Right kidney (tissue), 1 donor: ENCODE measurements at regions not wholly inside any gene's neighbourhood (a gene's known extent, or its start where the extent isn't known, plus 50 kb on each side); places are given as distances from the start of the nearest gene placed in this dataset.
"Not testable (repeated sequence)": the region's sequence is repeated elsewhere in the genome, so short reads cannot be mapped to it uniquely, and the experiment has no call there.

Experiments used
- DNase-seq: peaks from one replicate; pipeline ENCODE4 v3.0.0-alpha.2; 2016

DNA sequence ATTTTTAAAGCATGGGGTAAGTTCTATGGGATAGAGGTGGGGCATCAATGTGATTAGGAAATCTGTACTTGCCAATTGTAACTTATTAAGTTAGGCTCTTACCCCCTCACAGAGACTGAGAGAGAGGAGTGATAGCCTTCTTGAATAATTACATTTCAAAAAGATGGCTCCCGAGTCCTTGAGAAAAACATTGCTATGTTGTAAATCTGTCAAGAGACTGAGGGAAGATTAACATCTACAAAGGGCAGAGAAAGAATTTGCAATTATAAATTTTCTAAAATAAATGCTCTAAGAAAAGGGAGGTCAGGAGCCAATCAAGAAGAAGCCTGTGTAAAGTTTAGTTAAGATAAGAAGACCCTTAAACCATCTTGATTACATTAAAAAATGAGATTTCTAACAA, 1570.8 kb downstream of the OLFM4 start:
- no peak for DNase-seq

DNA sequence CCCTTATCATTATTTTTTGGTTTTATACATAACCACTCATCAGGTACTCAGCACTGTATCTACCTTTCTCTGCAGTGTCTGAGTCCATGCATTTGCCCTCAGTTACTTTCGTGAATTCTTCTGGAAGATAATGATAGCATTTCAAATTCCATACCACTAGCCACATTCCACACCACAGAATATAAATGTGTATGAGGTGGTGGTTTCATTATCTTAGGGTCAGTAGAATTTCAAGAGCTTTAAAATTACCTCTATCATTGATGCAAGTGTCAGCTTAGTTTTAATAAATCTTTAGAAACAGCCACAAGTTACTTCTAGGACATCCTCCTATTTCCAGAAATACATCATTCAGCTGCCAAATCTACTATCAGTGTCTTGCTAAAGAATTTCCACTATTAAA, 1578.3 kb downstream of the OLFM4 start:
- DNase-seq: no peak

DNA sequence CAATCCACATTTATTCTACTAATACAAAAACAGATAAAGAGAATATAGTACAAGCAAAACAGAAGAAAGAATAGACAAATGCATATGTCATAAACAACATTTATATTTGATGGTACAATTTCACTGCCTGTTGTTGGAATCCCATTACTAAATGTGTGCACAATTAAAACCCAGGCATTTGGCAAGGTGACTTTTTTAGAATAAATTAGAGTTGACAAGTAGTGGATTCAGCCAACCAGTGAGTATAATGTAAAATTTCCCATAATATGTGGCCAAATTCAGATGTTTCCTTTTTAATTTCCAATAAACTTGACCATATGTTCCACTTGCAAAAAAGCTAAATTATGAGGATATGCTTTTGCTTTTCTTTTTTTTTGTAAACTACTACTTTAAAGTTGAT, 1578.8 kb downstream of the OLFM4 start:
- no peak for DNase-seq

DNA sequence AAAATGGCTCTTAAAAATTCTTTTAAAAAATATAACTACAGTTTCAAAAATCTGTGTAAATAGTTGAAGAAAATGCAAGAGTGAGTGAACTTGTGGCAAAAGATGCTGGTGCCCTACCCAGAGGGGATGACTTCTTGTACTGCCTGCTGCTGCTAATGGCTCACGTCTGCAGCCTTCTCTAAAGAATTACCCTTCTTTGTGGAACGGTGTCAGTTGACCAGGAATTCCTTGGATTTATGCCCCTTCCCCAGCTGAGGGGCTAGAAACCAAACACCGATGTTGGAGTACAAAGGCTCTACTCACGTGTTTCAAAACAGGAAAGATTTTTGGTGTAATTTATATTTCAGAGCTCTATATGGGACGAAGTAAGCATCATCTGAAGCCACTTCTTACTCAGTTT, 1582.8 kb downstream of the OLFM4 start:
- DNase-seq: no peak

DNA sequence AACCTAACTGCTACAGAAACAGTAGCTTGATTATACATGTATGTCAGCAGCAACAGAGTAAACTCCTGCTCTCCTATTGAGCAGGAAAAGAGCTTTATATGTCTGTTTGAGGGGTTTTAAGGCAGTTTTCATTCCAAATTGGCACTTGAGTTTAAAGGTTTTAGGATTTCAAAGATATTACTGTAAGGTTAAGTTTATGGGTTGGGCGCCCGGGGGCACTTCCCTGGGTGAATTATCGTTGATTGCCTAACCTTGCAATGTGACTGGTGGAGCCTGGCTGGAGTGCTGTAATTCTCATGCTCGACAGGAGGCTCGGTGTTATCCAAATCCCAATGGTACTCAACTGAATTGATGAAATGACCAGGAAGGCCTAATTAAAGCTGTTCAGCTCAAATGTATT, 1586.1 kb downstream of the OLFM4 start:
- DNase-seq: no peak

DNA sequence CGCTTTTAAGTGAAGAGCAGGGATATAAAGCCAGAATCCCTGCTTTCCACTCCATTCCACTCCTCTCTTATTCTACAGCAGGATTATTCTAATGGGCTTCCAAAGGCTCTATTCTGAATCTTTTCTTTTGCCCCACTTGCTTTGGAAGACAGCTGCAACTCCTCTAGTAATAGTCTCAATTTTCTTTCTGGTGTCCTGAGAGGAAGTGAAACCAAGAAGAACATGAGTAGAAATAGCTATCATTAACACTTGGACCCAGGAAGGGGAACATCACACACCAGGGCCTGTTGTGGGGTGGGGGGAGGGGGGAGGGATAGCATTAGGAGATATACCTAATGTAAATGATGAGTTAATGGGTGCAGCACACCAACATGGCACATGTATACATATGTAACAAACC, 1597.9 kb downstream of the OLFM4 start:
- not testable (repeated sequence) for DNase-seq

DNA sequence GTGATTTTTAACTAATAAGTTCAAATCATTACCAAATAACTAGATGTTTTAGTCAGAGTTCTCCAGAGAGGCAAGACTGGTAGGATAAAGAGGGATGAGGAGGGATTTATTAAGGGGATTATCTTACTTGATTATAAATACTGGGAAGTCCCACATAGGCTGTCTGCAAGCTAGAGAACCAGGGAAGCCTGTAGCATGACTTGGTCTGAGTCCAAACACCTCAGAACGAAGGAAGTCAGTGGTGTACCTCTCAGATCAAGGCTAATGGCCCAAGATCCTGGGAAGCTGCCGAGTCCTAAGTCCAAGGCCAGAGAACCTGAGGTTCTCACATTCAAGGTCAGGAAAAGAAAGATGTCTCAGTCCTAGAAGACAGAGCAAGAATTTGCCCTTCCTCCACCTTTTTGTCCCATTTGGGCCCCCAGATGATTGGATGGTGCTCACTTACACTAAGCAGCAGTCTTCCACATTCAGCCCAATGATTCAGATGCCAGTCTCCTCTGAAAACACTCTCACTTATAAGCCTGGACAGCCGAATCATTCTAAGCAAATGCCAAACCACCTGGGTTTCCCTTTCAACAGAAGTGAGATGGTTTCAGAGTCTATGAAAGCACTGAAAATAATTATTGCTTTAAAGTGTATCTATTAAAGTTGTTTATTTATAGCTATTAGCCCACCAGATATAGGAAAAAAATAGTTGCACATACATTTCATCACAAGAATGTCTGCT, 1599.2 kb downstream of the OLFM4 start:
- DNase-seq: no peak

DNA sequence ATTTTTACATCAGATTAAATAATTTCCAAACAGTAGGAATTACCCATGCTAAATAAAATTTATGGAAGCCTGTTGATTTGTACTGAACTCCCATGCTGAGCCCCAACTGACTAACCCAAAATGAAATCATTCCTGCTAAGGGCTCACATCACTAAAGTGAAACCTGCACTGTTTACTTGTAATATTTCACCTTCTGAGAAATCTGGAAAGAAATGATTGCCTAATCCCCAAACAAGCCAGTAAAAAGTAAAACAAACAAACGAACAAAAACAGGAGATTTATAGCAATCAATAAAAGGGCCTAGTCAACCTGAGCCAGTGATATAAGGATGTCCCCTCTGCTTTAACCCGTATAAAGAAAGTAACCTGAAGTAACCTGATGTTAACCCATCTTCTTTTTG, 1599.8 kb downstream of the OLFM4 start:
- DNase-seq: no peak

DNA sequence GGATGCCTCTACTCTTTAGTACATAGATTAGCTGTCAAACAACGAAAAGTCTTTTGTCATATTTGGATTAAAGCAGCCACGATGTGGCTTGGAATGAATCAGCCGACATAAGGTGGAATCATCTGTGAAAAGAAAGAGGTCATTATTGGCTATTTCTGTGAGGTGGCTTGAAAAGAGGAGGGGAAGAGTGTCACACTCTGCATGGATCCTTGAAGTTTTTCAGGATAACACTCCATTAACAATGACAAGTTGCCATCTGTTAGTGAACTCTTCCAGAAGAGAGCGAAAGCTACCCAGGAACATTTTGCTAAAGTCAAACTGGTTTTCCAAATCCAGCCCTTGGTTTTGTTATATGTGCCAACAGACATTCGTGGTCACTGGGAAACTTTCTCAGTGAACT, 1604.8 kb downstream of the OLFM4 start:
- no peak for DNase-seq

DNA sequence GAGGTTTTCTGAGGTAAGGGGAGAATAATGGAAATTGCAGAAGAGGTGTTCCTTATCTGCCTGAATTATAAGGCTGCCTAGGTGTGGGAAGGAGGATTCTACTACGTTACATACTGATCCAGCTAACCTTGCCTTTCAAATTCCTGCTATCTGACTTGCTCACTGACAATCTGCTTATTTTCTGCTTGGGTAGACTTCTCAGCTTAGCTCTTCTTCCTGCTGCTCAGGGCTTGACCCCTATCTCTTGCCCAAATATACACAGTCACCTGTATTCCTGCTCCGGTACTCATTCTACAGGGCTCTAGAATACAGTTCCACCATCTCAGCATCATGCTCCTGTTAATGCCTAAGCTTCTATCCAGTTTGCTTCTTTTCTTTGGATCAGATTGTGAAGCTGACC, 1607.6 kb downstream of the OLFM4 start:
- no peak for DNase-seq

DNA sequence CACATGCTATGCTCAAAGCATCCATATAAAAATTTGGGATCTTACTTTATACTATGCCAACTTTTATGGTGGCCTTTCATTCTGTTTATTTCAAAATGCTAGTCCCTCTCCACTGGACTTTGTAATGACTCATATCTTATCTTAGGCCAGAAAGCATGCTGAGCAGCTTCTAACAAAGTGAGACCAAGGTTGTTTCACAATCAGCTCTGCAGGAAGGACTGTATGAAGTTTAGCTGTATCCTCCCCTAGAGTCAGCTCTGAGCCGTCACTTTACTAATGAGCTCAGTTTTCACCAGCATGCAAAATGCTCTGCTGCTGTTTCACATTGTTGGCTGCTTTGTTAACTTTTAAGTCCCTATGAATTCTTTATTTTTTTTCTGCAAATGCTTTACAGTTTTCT, 1608.8 kb downstream of the OLFM4 start:
- DNase-seq: no peak

DNA sequence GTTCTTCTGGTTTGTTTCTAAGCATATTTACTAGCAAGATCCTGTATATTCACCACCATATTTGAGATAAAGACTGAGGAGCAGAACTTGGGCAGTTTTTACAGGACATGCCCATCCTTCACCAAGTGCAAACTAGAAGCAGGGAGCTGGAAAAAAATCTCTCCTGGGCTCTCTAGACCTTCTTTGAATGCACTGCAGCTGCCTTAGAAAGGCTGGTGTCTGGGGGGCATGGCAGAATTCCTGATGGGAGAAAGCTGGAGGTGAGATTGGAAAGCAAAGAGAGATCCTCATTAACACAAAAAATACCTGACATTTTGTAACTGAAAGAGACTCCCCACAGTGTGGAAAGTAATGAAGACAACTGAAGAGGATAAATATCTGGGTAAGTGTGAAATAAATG, 1612.1 kb downstream of the OLFM4 start:
- no peak for DNase-seq

DNA sequence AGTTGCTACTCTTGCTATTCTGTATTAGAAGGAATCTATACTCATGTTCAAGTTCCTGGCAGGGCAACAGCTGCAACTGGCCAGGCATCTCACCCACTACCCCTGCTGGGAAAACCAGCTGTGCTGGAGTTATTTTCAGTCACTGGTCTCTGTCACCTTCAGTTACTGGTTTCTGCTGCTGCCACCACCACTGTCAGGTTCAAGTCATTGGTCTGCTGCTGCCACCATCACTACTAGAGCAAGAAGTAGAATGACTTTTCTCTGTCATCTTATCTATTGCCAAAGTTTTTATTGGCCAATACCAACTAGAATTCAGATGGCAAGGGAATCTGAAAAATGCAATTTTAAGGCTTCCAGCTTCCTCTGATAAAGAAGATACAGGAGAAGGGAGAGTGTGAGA, 1615.2 kb downstream of the OLFM4 start:
- no peak for DNase-seq

DNA sequence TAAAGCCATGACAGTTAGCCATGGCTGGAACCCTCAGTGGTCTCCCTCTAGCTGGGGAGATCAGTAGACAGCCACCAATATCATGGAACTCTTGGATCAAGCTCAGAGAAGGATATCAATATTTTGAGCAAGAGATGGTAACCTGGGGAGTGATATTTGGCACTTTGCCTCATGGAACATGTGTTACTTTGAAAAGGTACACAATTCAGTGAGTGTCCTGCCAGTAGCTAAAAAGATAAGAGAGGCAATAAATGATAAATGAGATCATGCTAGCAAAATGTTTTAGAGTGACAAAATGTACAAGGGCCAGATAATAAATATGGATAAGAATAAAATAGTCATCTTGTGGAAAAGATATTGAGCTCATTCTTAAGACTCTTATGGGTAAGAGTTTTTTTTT, 1618.7 kb downstream of the OLFM4 start:
- no peak for DNase-seq

DNA sequence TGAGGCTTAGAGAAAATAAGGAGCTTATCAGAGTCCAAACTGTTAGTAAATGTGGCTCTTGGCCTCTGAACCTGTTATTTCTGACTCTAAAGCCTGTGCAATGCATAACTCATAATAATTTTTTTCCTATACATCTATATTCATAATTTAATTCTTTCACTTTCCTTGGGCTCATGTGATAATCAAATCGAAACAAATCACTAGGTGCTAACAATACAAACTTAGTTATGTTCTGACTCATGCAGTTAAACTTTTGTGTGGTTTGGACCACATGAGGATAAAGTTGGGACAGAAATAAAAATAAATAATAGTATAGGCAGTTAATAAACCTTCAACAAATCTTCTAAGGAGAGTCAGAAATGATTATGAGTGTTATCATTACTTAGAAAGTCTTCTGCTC, 1629.0 kb downstream of the OLFM4 start:
- DNase-seq: no peak

DNA sequence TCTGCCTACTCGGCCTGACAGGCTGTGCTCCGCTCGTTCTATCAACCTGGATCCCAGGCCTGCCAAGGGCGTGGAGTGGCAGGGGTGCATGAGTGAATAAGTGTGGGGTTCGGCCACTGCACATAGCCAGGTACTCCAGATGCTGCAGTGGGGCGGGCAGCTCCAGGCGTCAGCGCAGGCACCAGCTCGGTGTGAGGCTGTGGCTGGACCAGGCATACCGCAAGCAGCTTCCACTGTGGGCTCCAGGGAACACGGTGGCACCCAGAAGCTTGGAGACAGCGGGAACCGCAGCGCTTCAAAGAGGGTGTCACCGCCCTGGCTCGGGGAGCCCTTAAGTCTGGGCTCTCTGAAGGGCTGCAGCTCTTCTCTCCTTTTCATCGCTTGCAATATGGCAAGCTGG, 1630.2 kb downstream of the OLFM4 start:
- DNase-seq: no peak

DNA sequence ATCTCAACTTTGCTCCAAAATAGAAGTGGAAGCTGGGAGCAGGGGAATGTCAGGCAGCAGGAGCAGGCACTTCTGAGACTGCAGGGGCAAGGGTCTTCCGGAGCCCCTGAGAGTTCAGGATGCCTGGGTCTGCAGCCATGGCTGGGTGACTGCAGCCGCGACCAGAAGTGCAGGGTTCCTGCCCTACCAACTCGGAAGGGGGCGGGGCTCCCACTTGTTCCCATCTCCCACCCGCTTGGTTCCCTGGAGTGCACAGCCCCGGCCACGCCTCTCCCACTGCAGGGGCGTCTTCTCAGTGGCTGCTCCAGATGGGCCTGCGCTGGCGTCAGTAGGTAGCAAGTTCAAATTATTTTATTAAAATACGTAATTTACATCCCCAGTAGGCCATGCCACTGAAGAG, 1631.7 kb downstream of the OLFM4 start:
- DNase-seq: no peak

DNA sequence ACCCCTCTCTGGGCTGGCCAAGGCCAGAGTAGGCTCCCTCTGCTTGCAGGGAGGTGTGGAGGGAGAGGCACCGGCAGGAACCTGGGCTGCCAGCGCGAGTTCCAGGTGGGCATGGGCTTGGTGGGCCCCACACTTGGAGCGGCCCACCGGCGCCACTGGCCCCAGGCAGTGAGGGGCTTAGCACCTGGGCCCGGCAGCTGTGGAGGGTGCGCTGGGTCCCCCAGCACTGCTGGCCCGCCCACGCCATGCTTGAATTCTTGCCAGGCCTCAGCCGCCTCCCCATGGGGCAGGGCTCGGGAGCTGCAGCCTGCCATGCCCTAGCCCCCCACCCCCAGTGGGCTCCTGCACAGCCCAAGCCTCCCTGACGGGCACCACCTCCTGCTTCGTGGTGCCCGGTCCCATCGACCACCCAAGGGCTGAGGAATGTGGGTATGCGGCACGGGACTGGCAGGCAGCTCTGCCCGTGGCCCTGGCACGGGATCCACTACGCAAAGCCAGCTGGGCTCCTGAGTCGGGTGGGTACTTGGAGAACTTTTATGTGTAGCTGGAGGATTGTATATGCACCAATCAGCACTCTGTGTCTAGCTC, 1648.0 kb downstream of the OLFM4 start:
- no peak for DNase-seq

DNA sequence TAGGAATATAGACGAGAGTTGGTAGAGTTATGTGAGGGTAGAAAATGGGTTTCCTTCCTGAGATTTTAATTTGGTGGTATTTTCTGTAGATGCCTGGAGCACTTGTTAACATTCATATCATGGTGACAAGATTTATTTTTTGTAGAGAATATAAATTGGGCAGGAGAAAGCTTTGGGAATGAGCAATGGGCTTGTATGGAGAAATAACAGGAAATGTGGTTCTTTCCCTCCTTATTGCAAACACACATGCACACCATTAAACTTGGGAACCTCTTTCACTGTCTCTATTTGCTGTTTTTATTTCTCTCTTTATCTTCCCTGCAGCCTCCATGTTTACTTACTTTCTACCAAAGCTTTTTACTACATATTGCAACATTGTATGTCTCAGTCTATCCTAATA, 1653.6 kb downstream of the OLFM4 start:
- DNase-seq: no peak

DNA sequence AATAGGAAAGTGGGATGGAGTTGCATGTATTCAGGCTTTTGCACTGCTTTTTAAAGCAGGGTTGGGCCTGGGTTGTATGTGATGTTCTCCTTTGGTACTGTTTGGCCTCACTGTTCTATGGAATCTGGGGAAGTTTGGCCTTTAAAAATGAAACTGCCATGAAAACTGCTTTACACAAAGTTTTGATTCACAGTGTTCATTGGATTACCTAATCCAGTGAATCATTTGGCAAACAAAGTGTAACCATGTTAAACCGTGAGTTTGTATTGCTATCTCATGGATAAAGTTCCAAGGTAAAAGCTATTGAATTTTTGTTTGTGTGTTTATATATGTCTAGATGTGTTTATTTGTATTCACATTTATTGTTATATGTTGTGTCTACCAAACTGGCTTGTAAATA, 1658.6 kb downstream of the OLFM4 start:
- no peak for DNase-seq

DNA sequence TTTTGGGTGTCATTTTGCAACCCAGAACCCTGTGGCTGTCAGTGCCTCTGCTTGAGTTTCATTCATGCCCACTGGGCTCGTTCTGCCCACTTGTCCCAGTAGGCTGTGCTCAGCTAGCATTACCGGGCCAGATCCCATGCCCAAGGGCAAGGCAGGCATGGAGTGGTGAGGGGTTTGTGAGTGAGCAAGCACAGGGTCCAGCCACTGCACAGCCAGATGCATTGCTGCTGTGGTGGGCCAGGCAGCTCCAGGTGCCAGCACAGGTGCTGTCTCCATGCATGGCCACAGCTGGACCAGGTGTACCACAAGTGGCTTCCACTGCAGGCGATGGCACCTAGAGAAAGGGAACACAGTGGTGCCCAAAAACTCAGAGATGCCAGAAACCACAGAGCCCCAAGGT, 1671.2 kb downstream of the OLFM4 start:
- no peak for DNase-seq

DNA sequence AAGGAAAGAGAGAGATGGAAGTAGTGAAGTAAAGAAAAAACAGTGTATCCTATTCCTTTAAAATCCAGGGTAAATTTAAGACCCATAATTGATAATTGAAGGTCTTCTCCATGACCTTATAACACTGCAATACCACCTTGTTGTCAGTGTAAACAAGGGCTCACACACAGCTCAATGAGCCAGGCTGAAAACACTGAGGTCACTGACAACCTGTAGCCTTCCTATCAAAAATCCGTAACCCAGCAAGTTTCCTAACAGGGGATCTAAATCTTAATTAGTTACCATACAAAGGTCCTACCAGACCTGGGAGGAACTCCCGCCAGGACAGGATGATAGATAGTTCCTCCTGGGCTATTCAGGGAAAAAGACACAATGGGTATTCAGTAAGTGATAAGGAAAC, 1677.1 kb downstream of the OLFM4 start:
- DNase-seq: no peak

DNA sequence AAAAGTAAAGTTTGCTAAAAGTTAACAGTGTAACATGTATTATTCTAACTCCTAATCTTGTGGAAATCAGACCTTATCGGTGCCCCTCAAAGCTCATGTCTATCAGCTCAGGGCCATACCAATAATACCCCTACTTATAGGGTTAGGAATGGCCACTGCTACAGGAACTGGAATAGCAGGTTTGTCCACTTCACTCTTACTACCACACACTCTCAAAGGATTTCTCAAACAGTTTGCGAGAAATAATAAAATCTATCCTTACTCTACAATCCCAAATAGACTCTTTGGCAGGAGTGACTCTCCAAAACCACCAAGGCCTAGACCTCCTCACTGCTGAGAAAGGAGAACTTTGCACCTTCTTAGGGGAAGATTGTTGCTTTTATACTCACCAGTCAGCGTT, 1677.7 kb downstream of the OLFM4 start:
- no peak for DNase-seq

DNA sequence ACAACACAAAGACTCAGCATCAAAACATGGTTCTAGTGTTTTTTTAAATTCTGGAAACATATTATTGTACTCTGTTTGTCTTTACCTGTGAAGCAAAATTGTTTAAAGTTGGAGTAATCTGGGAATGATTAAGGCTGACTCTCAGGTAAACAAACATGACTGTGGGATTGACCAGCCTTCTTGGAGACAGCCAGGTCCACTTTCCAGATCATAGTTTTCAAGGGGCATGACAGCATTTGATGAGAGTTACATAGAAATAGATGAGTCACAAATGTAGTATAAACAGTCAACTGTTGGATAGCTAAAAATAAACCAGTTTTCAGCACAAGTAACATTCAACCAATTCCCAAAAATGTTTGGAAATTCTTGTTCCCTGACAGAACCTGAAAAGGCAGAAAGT, 1680.9 kb downstream of the OLFM4 start:
- no peak for DNase-seq

DNA sequence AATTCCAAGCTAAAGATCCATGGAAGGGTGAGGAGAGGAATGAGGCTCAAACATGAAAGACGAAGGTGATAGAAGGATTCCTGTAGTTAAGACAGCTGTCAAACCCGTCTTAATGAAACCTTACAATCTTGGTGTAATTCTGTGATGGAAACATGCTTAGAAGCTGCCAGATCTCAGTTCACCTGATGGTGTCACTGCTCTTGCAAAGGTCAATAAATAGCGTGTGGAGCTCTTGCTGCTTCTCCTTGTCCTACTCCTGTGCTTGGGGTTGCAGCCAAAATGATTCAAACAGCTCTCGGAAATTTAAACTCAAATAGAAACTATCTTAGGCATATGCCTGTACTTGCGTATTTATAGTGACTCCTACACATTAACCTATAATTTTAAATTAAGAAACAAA, 1705.0 kb downstream of the OLFM4 start:
- no peak for DNase-seq
